NB4 (cell line): ENCODE measurements at regions not wholly inside any gene's neighbourhood (a gene's known extent, or its start where the extent isn't known, plus 50 kb on each side); places are given as distances from the start of the nearest gene placed in this dataset.
"Not testable (repeated sequence)": the region's sequence is repeated elsewhere in the genome, so short reads cannot be mapped to it uniquely, and the experiment has no call there.

ENCODE experiments used
- DNase-seq: peaks from one replicate; pipeline ENCODE4 v3.0.0; 2010; ENCODE audit warnings: low read depth
- H3K4me3 ChIP-seq: one replicate; pipeline ENCODE4 v1.5.1; 2011; ENCODE audit warnings: mild to moderate bottlenecking, low read depth, low read length, moderate library complexity
- MYC ChIP-seq: IDR thresholded peaks from 2 replicates; pipeline ENCODE4 v1.6.1; 2011; ENCODE audit warnings: low read depth, low read length
- POLR2A ChIP-seq: IDR thresholded peaks from 2 replicates; pipeline ENCODE4 v1.6.1; 2011; ENCODE audit warnings: mild to moderate bottlenecking; ENCODE audit not compliant: insufficient read length; ENCODE audit errors: extremely low read depth
- TF ChIP-seq, protein P1 (sequence below): IDR thresholded peaks from 2 replicates; pipeline ENCODE4 v1.6.1; 2011; ENCODE audit warnings: low read depth, low read length
- TF ChIP-seq, protein P2 (sequence below): IDR thresholded peaks from one replicate; pipeline ENCODE4 v1.5.1; 2012; ENCODE audit warnings: low read depth, low read length

DNA sequence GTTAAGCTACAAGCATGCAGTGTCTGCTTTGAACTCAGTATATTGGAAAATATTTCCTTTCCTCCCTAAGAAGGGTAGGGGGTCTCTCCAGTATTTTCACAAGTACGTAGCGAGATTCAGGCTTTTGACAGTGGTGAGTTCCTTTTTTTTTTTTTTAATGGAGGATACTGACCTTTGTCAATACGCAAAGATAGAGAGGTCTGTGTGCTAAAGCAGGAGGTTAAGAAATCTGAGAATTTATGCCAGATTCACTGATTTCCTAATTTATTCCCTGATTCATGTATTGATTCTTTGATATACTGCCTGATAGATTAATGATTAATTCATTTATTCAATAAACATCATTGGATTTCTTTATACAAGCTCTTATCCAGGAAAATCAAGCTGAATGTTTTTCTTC is 106.7 kb upstream of the CADM1 start:
- TF ChIP-seq, protein P1, sequence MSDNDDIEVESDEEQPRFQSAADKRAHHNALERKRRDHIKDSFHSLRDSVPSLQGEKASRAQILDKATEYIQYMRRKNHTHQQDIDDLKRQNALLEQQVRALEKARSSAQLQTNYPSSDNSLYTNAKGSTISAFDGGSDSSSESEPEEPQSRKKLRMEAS = no peak
- TF ChIP-seq, protein P2, sequence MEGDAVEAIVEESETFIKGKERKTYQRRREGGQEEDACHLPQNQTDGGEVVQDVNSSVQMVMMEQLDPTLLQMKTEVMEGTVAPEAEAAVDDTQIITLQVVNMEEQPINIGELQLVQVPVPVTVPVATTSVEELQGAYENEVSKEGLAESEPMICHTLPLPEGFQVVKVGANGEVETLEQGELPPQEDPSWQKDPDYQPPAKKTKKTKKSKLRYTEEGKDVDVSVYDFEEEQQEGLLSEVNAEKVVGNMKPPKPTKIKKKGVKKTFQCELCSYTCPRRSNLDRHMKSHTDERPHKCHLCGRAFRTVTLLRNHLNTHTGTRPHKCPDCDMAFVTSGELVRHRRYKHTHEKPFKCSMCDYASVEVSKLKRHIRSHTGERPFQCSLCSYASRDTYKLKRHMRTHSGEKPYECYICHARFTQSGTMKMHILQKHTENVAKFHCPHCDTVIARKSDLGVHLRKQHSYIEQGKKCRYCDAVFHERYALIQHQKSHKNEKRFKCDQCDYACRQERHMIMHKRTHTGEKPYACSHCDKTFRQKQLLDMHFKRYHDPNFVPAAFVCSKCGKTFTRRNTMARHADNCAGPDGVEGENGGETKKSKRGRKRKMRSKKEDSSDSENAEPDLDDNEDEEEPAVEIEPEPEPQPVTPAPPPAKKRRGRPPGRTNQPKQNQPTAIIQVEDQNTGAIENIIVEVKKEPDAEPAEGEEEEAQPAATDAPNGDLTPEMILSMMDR = no peak
- TF ChIP-seq MYC (no peak), POLR2A (no peak)
- H3K4me3 ChIP-seq = no peak overlapping the region
- no peak for DNase-seq

DNA sequence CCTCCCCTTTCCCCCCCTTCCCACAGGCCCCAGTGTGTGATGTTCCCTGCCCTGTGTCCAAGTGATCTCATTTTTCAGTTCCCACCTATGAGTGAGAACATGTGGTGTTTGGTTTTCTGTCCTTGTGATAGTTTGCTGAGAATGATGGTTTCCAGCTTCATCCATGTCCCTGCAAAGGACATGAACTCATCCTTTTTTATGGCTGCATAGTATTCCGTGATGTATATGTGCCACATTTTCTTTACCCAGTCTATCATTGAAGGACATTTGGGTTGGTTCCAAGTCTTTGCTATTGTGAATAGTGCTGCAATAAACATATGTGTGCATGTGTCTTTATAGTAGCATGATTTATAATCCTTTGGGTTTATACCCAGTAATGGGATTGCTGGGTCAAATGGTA is 106.0 kb upstream of the CADM1 start:
- H3K4me3 ChIP-seq, DNase-seq: not testable (repeated sequence)

DNA sequence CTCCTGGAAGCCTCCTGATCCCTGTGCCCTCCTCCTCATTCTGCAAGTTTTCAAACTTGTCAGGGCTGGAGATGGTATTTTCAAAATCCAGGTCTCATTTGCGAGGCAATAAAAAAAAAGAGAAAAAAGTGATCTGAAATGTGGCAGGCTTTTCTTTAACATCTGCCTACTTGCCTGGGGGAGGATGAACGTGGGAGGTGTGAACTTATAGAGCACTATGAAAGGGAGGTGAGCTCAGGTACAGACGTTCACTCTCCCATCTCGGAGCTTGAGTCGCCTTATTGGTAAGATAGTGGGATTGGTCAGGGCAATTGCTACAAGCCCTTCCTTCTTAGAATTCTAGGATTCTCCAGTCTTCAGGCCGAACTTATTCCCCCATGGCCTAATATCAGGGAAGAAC is 104.8 kb upstream of the CADM1 start:
- TF ChIP-seq, protein P2 = no peak
- TF ChIP-seq MYC (no peak), POLR2A (no peak)
- TF ChIP-seq, protein P1 = no peak
- no peak for DNase-seq
- H3K4me3 ChIP-seq = no peak overlapping the region

DNA sequence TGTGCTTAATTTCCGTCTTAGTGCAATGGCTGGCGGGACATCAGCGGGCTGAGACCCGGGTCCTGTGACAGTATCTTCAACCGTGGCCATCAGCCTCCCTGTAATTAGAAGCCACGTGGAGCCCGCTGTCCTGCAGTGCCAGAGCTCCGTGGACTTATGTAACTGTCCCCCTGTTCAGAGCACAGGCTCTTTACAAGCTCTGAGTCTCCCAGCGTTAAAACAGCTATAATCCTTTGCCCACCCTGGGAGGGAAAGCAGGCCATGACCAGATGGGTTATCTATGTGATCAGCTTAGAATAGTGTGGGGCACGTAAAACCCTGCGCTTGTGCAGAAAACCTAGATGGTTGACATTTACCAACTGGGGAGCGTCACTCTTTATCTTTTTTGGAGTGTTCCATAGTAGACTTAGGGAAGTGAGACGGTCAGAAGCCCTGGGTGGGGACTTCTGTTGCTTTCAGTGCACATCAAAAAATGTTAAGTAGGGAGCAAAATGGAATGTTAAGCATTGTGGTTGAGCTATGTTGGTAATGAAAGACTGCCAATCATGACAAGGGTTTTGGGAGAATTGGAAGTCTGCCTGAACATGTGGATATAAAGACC is 103.5 kb upstream of the CADM1 start:
- DNase-seq = no peak
- TF ChIP-seq, protein P1 = no peak
- TF ChIP-seq MYC (no peak), POLR2A (no peak)
- TF ChIP-seq, protein P2 = no peak
- no peak overlapping the region for H3K4me3 ChIP-seq

DNA sequence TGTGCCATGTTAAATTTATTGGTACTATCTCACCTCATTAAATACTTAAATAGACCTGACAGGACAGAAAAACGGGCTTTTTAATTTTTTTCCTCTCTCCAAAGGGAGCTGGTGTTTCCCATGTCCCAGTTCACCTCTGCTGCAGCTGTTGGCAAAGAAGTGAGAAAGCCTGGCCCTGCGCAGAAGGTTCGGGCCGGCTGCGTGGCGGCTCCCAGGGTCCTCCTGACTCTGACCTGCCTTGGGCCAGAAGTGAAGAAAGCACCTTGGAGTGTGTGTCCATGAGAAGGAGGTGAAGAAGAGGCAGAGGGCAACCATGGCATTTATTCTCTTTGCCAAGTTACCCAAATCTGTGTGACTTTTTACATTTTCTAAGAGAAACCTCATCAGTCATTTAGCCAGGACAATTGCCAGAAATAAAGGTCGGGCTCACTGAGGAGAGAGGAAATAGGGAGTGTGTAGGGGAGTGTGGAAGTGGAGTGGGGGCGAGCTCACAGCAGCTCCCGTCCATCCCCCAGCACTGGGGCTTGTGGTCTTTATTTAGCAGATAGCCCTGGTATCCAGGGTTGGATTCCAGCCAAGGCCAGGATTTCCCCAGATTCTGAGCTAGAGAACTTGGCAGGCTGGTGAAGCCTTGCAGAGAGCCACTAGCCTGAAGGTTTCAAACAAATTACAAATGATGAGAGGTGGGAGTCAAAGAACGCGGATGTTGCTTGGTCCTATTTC is 102.4 kb upstream of the CADM1 start:
- no peak for DNase-seq

DNA sequence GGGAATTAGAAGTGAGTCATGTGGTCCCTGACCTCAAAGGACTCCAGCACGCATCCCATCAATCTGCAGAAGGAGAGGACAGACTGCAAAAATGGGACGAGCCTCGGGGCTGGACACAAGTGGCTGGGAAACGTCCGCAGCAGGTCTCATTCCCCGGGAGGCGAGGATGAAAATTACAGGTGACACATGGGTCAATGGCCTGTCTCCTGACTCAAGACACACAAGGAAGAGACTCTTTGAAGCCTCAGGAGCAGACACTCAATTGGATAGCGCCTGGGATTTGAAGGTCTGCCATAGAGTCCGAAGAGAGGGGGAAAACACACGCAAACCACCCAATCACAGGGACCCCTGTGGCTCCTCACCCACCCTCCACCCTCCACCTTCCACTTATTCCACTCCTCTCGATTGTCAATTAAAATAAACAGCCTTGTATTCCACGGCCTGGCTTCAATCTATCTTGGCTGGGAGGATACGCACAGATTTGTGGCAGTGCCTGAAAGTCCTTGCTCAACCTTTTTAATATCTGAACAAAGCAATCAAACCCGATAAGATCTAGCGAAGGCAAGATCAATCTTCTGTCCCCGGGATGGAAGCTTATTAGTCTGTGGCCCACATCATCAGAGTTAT is 101.8 kb upstream of the CADM1 start:
- TF ChIP-seq POLR2A = no peak
- TF ChIP-seq MYC = no peak
- TF ChIP-seq, protein P2 = no peak
- TF ChIP-seq, protein P1 = no peak
- H3K4me3 ChIP-seq = no peak overlapping the region
- DNase-seq = no peak

More for the DNA sequence above, 102.4 kb upstream of the CADM1 start:
- H3K4me3 ChIP-seq = no peak overlapping the region
- TF ChIP-seq POLR2A = no peak

DNA sequence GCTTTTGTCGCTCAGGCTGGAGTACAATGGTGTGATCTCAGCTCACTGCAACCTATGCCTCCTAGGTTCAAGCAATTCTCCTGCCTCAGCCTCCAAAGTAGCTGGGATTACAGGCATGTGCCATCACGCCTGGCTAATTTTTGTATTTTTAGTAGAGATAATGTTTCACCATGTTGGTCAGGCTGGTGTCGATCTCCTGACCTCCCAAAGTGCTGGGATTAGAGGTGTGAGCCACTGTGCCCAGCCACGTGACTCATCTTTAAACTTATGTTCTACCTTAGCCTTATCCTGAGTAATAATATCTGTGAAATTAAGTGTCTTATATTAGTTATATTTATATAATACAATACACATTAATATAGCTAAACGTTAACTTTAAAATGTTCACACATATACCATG is 101.2 kb upstream of the CADM1 start:
- not testable (repeated sequence) for H3K4me3 ChIP-seq, DNase-seq
